ENCODE measurements at regions not wholly inside any gene's neighbourhood (a gene's known extent, or its start where the extent isn't known, plus 50 kb on each side); places are given as distances from the start of the nearest gene placed in this dataset.
"Not testable (repeated sequence)": the region's sequence is repeated elsewhere in the genome, so short reads cannot be mapped to it uniquely, and the experiment has no call there.

DNA sequence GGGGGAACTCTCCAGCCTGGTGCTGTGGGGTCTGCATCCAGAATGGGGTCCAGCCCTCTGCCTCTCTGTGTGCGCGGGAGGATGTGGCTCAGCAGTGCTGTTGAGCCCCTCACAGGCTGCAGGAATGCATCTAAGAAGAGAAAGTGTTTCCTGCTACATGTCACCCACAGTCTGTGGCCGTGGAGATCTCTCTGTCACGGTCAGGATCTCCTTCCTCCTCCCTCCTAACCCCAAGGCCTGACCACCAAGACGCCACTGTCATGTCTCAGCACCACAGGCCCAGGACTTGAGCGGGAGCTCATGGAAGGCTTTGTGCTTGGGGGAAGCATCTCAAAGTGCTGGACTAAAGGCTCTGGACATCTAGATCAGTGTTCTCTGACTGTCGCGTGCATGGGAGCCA is 90.1 kb downstream of the SREK1 start:
- no peak for DNase-seq

DNA sequence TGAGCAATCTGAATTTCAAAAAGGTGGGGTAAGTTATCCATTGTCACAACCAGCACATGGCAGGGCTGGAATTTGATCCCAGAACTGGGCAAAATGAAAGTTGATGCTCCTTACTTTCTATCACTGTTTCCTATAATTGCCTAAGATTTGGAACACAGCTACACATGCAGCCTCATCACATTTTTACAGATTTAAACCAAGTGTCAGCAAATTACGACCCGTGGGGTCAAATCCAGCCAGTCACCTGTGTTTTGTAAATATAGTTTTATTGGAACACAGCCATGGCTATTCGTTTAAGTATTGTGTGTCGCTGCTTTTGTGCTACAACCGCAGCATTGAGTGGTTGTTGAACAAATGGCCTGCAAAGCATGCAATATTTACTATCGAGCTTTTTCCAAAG is 94.3 kb downstream of the SREK1 start:
- no peak for DNase-seq

DNA sequence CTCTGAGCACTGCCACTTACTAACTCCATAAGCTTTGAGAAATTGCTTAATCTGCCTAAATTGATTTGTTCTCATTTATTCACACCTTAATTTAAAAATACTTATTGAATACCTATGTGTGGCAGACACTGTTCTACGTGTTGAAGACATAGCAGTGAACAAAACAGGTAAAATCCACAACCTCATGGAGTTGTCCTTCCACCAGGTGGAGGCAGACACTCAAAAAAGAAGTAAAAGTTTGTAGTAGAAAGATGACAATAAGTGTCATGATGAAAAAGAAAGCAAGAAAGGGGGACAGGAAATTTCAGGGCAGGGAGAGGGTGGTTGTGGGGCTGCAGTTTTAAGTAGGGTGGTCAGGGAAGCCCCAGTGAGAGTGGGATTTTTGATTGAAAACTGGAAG is 94.9 kb downstream of the SREK1 start:
- no peak for DNase-seq

DNA sequence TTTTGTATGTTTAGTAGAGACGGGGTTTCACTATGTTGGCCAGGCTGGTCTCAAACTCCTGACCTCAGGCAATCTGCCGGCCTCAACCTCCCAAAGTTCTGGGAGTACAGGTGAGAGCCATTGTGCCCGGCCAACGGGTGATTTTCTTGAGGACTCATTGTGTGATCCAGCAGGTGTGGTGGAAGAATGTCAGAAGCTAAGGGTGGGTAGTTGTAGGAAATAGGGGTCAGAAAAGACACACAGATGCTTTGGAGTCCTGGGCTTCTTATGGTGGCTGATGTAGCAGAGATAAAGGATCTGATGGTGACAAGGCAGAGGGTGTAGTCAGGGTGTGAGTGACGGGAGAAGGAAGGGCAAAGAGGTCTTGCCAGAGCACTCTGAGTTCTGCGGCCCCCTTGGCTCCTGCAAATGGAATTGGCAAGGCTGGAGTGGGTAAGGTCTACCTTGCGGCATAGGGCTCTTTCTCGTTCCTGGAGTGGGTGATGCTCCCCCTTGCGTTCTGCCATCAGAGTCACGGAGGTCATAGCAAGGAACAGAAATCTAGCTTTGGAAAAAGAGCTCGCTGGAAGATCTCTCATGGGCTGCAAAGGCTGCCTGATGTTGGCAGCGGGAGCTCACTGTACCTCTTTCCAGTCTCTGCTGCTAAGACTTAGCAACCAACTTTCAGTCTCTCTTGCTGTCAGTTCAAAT is 97.2 kb downstream of the SREK1 start:
- no peak for DNase-seq

DNA sequence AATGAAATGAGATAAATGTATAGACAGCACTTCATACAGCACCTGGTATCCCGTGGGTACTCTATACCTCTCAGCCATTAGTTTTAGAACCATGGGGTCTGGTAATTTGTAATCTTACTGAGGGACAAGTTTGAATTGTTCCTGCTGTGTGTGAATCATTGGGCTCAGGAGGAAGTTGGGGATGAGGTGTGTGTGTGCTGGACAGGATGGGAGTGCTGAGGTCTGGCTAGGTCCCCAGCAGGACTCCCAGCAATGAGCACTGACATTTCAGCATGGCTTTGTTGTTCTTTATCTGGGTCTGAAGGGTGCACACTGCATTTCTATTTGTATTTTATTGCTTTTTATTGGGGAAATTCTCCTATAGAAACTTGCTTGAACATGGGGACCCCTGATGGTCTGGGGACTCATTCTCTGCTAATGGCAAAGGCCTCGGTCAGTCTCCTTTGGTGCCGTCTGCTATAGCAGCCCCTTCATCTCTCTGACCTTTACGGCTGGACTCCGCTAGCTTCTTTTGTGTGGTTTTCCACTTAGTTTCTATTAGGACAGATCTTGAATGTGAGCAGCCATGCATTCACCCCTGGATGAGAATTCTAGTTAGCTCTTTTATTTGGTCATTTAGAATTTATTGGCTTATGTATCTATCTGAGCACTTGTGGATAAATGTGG is 98.1 kb downstream of the SREK1 start:
- DNase-seq, result no peak

DNA sequence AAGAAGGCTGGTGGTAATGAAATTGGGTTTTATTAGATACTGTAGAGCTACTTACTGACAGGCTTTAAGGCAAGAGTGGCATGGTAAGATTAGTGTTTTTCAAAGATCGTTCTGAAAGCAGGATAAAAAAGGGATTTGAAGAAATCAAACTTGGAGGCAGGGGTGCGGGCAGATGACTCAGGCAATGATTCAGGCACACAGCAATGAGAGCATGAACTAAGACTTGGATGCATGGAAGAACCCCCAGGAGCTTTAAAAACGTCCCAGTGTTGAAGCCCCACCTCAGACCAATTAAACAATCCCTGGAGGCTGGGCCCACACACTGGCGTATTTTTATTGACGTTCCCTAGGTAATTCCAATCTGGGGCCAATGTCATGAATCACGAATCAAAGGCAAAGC is 102.5 kb downstream of the SREK1 start:
- no peak for DNase-seq

DNA sequence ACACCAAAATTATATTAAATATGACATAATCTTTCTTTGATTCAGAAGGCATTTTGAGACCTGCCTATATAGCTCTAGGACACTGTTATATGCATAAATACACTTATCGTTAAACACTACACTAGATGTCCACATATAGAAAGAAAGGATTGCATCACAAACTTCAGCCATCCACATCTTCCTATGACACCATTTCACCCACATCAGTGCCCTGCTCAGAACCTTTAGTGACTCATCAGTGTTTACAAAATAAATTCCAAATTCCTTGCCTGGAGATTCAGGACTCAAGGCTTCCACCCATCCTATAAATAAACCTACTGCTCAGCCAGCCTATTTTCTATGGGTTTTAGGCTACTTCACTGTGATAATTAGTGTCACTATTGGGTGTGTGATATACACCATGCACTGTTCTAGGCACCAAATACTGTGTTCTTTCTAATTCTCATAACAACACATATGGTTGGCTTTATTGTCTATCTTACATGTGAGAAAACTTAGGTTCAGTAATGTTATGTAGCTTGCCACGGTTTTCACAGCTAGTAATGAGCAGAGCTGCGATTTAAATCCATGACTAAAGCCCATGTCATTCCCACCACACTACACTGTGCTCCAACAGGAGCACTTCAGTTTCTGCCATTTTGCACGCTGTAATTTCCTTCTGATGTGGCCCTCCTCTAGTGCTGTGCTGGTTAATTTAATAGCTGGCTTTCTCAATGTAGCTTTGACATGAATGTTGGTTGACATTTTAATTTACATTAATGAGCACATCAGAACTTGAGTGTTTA is 103.3 kb downstream of the SREK1 start:
- no peak for DNase-seq

DNA sequence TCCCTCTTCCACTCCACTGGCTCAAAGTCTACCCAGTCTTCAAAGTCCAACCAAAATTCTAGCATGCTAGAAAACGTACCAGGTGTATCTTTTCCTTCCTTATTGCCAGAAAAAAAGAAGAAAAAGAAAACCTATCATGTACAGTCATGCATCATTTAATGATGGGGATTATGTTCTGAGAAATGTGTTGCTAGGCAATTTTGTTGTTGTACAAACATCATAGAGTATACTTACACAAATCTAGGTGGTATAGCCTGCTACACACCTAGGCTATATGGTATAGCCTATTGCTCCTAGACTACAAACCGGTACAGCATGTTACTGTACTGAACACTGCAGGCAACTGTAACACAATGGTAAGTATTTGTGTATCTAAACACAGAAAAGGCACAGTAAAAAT is 104.8 kb downstream of the SREK1 start:
- DNase-seq, result no peak

DNA sequence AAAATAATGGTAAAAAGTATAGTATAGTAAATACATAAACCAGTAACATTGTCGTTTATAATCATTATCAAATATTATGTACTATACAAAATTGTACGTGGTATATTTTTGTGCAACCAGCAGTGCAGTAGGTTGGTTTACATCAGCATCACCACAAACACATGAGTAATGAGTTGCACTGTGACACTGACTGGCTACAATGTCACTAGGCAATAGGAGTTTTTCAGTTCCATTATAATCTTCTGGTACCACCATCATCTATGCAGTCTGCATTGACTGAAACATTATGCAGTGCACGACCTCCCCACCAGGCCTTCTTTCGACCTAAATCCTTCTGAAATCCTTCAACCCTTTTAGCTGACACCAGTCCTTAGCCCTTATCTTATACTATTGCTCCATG is 105.8 kb downstream of the SREK1 start:
- no peak for DNase-seq

DNA sequence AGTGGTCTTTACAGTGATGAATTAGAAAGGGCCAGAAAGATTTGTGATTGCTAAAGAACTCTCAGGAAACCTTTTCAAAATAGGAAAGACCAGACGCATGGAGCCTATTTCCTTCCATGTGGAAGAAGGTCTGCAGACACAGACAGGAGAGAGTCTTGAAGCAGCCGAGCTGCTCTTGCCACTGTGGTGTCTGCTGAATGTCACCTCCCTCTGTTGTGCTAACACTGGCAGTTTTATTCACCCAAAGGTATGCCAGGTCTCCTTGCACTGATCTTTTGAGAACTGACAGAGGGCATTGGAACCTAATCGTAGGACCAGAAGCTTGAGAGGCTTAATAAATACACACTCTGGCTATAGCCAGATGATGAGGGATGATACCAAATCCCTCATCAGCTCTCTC is 108.7 kb downstream of the SREK1 start:
- no peak for DNase-seq

DNA sequence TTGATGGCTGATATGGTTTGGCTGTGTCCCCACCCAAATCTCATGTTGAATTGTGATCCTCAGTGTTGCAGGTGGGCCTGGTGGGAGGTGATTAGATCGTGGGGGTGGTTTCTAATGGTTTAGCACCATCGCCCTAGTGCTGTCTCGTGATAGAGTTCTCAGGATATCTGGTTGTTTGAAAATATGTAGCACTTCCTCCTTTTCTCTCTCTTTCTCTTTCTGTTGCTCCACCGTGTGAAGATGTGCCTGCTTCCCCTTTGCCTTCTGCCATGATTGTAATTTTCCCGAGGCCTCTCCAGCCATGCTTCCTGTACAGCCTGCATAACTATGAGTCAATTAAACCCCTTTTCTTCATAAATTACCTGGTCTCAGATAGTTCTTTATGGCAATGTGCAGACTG is 111.6 kb downstream of the SREK1 start:
- DNase-seq, result no peak

DNA sequence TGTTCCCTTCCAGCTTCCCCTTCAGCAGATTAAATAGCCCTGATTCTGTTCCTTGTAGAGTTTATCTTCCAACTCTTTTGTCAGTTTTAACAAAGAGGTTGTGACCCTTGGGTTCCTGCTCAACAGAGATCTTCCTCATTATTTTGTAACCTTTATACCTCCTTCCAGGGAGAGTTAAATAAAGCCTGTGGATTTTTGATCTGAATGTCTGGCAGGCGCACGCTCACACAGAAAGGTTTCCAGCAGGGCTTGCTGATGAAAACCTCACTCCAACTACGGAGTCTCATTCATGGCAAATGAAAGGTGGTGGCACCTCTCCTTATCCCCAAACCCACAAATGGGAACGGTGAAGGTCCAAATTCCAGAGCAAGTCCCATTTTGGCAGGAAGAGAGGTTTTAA is 129.0 kb downstream of the SREK1 start:
- no peak for DNase-seq

DNA sequence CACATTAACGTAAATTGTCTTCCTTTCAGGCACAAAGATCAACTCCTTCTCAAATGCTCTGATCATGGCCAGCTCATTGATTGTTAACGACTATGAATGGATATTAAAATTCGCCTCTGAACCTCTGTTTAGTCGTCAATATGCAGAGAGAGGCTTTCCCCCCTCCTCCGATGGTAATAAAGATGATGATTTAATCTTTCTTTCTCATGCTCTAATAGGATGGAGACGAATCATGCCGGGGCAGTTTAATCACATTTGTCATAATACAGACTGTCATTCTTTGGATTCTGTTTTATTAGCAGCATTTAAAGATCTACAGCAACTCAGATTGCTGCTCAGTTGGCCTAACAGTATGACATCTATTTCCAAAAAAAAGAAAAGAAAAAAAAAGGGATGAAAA is 132.9 kb downstream of the SREK1 start:
- no peak for DNase-seq

DNA sequence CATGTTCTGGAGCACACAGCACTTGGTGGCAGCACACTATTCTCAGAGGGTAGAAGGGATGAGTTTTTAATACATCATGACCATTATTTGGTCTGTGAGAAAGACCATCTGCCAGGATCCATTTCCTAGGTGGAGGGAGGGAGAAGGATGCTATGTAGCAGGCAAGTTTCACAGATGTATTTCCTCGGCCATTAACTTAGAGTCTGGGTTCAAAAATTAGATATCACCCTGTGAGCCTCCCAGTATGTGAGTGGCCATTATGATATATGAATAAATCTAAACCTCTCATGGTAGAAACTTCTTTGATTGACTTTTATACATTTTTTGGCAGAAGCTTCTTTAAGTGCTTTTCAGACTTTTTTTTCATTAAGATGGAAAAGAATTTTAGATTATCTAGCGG is 133.9 kb downstream of the SREK1 start:
- DNase-seq, result no peak

DNA sequence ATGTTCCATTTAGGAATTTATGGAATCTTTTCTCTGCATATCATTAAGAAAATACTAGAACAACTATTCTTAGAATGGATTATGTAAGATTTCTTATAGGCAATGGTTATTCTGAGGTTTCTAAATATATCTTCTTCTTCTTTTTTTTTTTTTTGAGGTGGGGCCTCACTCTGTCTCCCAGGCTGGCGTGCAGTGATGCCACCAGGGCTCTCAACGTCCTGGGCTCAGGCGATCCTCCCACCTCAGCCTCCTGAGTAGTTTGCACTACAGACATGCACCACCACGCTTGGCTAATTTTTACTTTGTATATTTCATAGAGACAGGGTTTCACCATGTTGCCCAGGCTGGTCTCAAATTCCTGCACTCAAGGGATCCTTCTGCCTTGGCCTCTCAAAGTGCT is 137.2 kb downstream of the SREK1 start:
- DNase-seq, result no peak

DNA sequence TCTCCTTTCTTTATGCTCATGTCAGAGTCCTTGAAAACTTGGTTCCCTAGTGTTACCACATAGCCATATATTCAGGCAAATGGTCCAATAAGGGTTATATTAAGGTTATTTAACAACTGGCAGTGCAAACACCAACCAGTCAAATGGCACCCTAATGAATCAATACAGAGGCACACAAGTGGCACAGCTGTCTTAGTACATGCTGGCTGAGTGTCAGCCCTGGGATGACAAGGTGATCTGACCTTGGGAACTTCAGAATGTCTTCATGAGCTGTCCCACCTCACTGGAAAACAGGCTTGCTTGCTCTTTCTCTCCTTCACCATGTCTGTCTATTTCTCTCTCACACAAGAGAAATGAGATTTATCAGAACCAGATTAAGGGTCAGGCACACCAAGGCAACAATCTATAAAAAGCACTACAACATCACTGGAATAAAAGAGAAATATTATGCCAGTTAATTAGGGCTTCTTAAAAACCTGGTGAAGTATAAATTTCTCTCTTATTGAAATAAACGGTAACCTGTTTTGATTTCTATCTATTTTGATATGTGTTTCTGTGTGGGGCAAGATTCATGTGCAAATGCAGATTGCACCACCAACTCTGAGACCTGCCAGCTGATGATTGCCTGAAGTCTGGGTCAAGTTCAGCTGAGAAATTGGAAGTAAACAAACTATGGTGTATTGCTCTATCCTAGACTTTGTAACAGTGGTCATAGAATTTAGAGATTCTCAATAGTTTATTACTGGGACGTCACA is 140.7 kb downstream of the SREK1 start:
- no peak for DNase-seq

DNA sequence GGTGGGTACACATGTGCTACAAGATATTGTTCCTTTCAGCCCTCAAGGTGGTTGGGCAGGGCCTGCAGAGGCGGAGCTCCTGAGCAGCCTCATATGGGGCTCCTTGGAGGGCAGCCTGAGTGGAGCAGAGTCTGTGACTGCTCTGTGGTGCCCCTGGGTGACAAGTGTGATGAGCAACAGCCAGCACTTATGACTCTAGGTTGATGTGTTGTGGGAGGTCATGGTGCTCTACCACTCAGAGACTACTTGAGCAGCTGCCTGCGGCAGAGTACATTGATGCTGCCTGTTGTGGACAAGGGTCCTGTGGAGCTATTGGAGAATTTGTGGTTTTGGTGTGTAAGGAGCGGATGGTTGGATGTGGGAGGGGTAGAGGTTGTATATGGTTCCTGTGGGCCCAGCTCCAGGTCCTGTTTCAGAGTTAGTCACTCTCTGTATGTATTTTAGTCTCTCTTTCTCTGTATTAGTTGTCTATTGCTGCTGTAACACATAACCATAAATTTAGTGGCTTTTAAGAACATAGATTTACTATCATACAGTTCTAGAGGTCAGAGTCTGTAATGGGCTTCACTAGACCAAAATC is 141.3 kb downstream of the SREK1 start:
- no peak for DNase-seq

DNA sequence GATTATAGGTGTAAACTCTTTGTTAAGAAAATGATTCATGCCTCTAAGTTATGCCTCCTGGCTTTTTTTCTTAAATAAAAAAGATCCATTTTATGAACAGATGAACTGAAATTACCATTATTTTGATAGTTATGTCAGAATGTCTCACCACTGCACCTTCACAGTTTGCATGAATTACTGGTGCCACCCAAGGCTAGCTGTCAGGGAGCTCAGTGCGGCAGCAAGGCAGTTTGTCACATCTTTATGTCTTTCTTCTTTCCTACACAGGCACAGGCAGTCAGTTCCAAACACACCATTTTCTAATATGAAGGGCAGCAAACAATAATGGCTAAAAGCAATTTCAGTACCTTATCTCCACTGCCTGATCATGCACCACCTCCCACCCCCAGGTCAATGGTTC is 147.7 kb downstream of the SREK1 start:
- DNase-seq, result no peak

DNA sequence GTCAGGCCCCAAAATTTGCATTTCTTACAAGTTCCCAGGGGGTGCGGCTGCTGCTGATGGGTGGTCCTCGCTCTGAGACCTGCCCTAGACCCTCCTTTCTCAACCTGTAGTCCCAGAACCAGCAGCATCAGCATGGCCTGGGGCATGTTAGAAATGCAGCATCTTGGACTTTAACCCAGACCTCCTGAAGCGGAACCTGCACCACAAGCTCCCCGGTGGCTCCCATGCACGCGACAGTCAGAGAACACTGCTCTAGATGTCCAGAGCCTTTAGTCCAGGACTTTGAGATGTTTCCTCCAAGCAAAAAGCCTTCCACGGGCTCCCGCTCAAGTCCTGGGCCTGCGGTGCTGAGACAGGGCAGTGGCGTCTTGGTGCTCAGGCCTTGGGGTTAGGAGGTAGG is 149.8 kb downstream of the SREK1 start:
- not testable (repeated sequence) for DNase-seq

DNA sequence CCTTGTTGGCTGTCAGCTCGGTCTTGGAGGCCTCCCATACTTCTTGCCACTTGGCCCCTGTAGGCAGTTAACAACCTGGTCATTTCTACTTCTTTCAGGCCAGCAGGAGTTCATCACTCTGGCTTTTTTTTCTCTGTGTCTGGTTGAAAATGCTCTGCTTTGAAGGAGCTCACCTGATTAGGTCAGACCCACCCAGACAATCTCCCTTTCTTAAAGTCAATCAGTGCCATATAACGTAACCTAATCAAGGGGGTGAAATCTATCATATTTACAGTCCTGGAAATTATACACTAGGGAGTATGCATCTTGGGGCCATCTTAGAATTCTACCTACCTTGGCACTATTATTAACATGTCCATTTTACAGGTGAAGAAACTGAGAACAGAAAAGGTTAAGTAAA is 155.4 kb downstream of the SREK1 start:
- no peak for DNase-seq

DNA sequence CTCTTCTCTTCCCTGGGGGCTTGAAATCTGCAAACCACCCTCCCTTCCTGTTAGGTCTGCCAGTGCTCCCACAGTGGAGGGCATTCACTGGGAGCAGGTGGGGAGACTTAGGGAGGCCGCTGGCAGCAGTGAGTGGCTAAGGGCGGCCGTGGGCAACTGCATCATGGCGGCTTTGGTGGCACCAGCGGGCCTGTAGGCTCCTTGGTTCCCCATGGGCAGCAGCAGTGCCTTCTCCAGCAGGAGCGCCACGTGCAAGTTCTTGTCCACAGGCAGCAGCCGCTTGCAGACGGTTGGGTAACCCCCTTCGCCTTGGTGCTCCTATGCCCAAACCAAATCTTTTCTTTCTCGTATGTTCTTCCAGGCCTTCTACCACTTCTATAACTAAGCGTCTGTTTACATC is 158.2 kb downstream of the SREK1 start:
- no peak for DNase-seq

DNA sequence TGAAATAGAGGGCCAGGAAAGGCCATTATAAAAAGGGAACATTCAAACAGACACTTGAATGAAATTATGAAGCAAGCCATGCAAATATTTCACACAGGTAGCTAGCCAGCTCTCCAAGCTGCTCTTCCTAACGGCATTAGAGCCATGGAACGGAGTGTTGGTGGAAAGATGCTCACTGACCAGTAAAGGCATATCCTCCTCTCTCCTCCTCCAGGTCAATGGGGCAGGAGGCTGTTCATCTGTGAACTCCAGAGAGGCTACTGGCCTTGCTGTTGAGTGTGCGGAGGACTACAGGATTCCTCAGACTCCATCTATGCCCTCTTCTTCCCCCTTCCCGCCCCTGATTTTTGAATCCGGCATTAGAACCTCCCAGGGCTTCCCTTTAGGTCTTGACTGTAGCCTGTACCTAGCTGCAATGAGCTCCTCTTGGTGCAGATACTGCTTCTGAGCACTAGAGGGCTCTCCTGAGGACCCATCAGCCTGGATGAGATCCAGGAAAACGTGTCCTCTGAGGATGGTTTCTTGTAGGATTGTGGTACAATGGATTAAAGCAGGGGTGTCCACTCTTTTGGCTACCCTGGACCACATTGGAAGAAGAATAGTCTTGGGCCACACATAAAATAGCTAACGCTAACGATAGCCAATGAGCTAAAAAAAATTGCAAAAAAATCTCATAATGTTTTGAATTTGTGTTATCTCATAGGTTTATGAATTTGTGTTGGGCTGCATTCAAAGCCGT is 162.2 kb downstream of the SREK1 start:
- DNase-seq, result peak; percentile 14
